ENCODE measurements at regions not wholly inside any gene's neighbourhood (a gene's known extent, or its start where the extent isn't known, plus 50 kb on each side); places are given as distances from the start of the nearest gene placed in this dataset.
"Not testable (repeated sequence)": the region's sequence is repeated elsewhere in the genome, so short reads cannot be mapped to it uniquely, and the experiment has no call there.

DNA sequence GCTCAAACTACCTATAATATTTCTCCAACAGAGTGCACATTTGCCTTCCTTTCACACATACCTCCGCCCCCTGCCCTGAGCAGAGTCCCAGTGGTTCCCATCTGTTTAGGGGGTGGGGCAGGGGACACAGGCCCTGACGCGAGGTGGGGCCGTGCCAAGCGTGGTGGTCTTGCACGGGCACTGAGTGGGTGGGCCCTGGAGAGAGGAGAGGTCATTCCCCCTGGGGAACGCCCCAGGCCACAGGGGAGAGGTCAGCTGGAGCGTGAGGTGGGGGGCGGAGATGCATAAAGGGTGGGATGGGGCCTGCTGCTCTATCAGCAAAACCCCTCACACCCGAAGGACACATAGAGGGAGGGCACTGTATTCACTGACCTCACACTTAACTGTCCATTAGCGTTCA lies 441.9 kb downstream of the TMEM121 start:
- WGBS, result 65% methylated on average over 11 of the region's 11 CpGs
- Histone ChIP-seq H3K4me3 (ENCODE audit: low read depth, low read length) (no peak overlapping the region), H3K4me1 (ENCODE audit: insufficient read depth) (no peaks in the 10 kb centered on the region), H3K27ac (ENCODE audit: low read depth) (no peak overlapping the region), H3K36me3 (ENCODE audit: insufficient read depth) (no peaks in the 10 kb centered on the region)
- no peak for DNase-seq (ENCODE audit: extremely low spot score)

DNA sequence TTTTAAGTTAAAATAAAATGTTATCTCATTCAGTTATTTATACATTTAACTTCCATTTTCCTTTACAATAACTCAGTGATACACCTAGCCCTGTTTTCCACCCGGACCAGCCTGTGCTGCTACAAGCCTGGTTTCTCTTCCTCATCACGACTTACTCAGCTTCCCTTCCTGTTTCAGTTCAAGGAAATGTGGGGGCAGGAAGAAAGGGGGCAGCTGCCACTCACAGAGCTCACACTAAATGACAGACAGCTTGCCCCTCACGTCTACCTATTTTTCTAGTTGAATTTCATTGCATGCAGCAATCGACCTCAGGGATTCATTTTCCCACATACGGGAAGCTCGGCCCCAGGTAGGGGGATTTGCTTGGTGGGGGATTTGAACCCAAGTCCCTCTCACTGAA lies 442.6 kb downstream of the TMEM121 start:
- 53% methylated on average over 6 of the region's 6 CpGs for WGBS
- not testable (repeated sequence) for H3K36me3 ChIP-seq (ENCODE audit: insufficient read depth)

GRCh38 chr14:105970821-105971220 lies 444.4 kb downstream of the TMEM121 start:
- DNase-seq (ENCODE audit: extremely low spot score); H3K36me3 ChIP-seq (ENCODE audit: insufficient read depth); H3K27ac ChIP-seq (ENCODE audit: low read depth); H3K4me1 ChIP-seq (ENCODE audit: insufficient read depth); H3K4me3 ChIP-seq (ENCODE audit: low read depth, low read length): not testable (repeated sequence)
- WGBS, result 86% methylated on average over 8 of the region's 8 CpGs

More for the DNA sequence above, 442.6 kb downstream of the TMEM121 start:
- not testable (repeated sequence) for H3K4me3 ChIP-seq (ENCODE audit: low read depth, low read length); H3K27ac ChIP-seq (ENCODE audit: low read depth); DNase-seq (ENCODE audit: extremely low spot score); H3K4me1 ChIP-seq (ENCODE audit: insufficient read depth)

GRCh38 chr14:105971593-105972500 lies 445.5 kb downstream of the TMEM121 start:
- Histone ChIP-seq H3K4me1 (ENCODE audit: insufficient read depth) (no peaks in the 10 kb centered on the region), H3K27ac (ENCODE audit: low read depth) (no peak overlapping the region), H3K4me3 (ENCODE audit: low read depth, low read length) (no peak overlapping the region), H3K36me3 (ENCODE audit: insufficient read depth) (no peaks in the 10 kb centered on the region)
- DNase-seq (ENCODE audit: extremely low spot score), result no peak
- 81% methylated on average over 35 of the region's 35 CpGs for WGBS

- Histone ChIP-seq H3K27ac (ENCODE audit: low read depth) (no peak overlapping the region), H3K4me1 (ENCODE audit: insufficient read depth) (no peaks in the 10 kb centered on the region), H3K36me3 (ENCODE audit: insufficient read depth) (no peaks in the 10 kb centered on the region), H3K4me3 (ENCODE audit: low read depth, low read length) (no peak overlapping the region)
- WGBS, result 31% methylated on average over 6 of the region's 6 CpGs
- no peak for DNase-seq (ENCODE audit: extremely low spot score)
These were observed 448.5 kb downstream of the TMEM121 start for GRCh38 chr14:105974902-105975301.

DNA sequence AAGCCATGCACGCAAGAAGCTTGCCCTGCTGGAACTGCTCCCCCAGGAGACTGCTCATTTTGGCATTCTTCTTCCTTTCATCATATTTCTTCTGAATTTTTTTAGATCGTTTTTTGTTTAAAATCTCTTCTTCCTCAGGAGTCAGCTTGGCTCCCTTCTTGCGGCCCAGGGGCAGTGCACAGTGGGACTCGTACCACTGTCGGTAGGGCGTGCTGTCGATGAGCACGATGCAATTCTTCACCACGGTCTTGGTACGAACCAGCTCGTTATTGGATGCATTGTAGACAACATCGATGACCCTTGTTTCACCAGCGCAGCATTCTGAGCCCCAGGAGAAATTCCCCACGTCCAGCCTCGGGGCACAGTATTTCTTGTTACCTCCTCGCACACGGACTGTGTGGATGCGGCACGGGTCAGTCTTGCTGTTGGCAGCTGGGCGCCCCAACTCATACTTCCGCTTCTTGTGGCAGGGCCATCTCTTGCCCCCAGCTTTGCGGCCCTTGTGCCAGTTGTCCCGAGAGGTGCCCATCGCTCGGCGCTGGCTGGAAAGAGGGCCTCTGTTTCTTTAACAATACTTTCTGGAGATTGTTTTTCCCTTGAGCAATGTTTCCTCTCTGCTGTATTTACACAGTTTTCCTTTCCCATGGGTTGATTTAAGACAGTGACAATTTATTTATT lies 452.4 kb downstream of the TMEM121 start:
- Histone ChIP-seq H3K36me3 (ENCODE audit: insufficient read depth) (no peaks in the 10 kb centered on the region), H3K4me1 (ENCODE audit: insufficient read depth) (no peaks in the 10 kb centered on the region), H3K4me3 (ENCODE audit: low read depth, low read length) (no peak overlapping the region), H3K27ac (ENCODE audit: low read depth) (no peak overlapping the region)
- no peak for DNase-seq (ENCODE audit: extremely low spot score)
- 87% methylated on average over 26 of the region's 26 CpGs for WGBS

- no peak overlapping the region for H3K27ac ChIP-seq (ENCODE audit: low read depth)
- no peak overlapping the region for H3K4me3 ChIP-seq (ENCODE audit: low read depth, low read length)
- WGBS, result 77% methylated on average over 9 of the region's 9 CpGs
- no peaks in the 10 kb centered on the region for H3K36me3 ChIP-seq (ENCODE audit: insufficient read depth)
- no peak for DNase-seq (ENCODE audit: extremely low spot score)
- H3K4me1 ChIP-seq (ENCODE audit: insufficient read depth), result no peaks in the 10 kb centered on the region
These were observed 453.1 kb downstream of the TMEM121 start for GRCh38 chr14:105979446-105979845.

- Histone ChIP-seq H3K4me1 (ENCODE audit: insufficient read depth) (no peaks in the 10 kb centered on the region), H3K4me3 (ENCODE audit: low read depth, low read length) (no peak overlapping the region), H3K27ac (ENCODE audit: low read depth) (no peak overlapping the region), H3K36me3 (ENCODE audit: insufficient read depth) (no peaks in the 10 kb centered on the region)
- WGBS, result 68% methylated on average over 10 of the region's 10 CpGs
- no peak for DNase-seq (ENCODE audit: extremely low spot score)
These were observed 453.8 kb downstream of the TMEM121 start for GRCh38 chr14:105980224-105980623.

- not testable (repeated sequence) for DNase-seq (ENCODE audit: extremely low spot score); H3K4me3 ChIP-seq (ENCODE audit: low read depth, low read length); H3K27ac ChIP-seq (ENCODE audit: low read depth); H3K36me3 ChIP-seq (ENCODE audit: insufficient read depth); H3K4me1 ChIP-seq (ENCODE audit: insufficient read depth)
- WGBS, result 74% methylated on average over 8 of the region's 8 CpGs
These were observed 455.3 kb downstream of the TMEM121 start for GRCh38 chr14:105981517-105982302.

- H3K36me3 ChIP-seq (ENCODE audit: insufficient read depth), result no peaks in the 10 kb centered on the region
- WGBS, result 78% methylated on average over 8 of the region's 8 CpGs
- no peak overlapping the region for H3K4me3 ChIP-seq (ENCODE audit: low read depth, low read length)
- H3K27ac ChIP-seq (ENCODE audit: low read depth), result no peak overlapping the region
- no peak for DNase-seq (ENCODE audit: extremely low spot score)
- no peaks in the 10 kb centered on the region for H3K4me1 ChIP-seq (ENCODE audit: insufficient read depth)
These were observed 456.3 kb downstream of the TMEM121 start for GRCh38 chr14:105982664-105983063.

GRCh38 chr14:105986894-105987284 lies 460.5 kb downstream of the TMEM121 start:
- no peak for DNase-seq (ENCODE audit: extremely low spot score)
- H3K27ac ChIP-seq (ENCODE audit: low read depth), result no peak overlapping the region
- H3K4me3 ChIP-seq (ENCODE audit: low read depth, low read length), result no peak overlapping the region
- H3K4me1 ChIP-seq (ENCODE audit: insufficient read depth), result no peaks in the 10 kb centered on the region
- no peaks in the 10 kb centered on the region for H3K36me3 ChIP-seq (ENCODE audit: insufficient read depth)
- 59% methylated on average over 2 of the region's 2 CpGs for WGBS

DNA sequence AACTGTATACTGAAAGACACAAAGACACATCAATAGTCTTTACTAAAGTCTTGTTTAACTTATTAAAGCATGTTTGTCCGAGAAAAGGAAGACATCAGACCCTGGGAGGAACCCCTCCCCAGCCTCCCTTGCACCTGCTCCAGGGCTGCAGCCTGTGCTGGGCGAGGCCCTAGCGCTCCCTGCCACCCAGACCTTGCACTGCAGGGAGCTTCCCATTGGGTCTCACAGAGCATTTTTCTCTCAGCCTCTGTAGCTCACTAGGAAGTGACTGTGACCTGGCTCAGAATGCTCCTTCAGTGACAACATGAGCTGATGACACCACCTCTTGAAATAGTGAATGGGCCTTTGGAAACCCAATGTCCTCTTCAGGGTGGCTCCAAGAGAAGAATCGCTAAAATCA lies 461.2 kb downstream of the TMEM121 start:
- Histone ChIP-seq H3K4me3 (ENCODE audit: low read depth, low read length) (no peak overlapping the region), H3K36me3 (ENCODE audit: insufficient read depth) (no peaks in the 10 kb centered on the region), H3K4me1 (ENCODE audit: insufficient read depth) (no peaks in the 10 kb centered on the region), H3K27ac (ENCODE audit: low read depth) (no peak overlapping the region)
- no peak for DNase-seq (ENCODE audit: extremely low spot score)
- WGBS, result 50% methylated on average over 4 of the region's 4 CpGs

DNA sequence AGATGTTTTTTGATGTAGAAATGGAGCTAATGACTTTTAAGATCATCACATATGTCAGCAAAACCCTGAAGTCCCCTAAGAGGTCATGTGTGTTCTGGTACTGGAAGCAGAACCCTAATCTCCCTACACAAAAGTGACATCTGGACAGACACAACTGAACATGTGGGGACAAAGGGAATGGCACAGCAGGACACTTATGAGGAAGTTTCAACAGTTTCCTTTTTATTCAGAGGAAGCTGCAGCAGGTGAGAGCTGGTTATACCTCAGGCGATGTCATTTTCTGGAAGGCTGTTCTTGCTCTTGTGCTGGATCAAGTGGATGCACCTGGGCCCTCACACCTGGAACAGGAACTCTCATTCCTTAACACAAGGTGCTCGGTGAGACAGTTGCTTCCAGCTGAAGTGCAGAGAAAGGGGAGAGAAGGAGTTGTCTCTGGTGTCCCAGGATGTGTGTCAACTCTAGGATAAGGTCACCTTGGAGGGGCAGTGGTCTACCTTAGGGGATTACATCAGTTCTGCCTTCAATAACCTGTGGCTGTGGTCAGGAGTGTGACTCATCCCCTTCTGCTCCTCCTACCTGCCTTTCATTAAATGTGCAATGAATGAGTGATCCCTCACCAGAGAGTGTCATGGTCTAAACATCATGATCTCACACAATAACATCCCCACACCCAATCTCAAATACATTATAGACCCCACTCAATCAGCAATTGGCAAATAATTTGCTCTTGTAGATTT lies 463.4 kb downstream of the TMEM121 start:
- DNase-seq (ENCODE audit: extremely low spot score), result no peak
- no peak overlapping the region for H3K4me3 ChIP-seq (ENCODE audit: low read depth, low read length)
- H3K4me1 ChIP-seq (ENCODE audit: insufficient read depth), result no peaks in the 10 kb centered on the region
- no peaks in the 10 kb centered on the region for H3K36me3 ChIP-seq (ENCODE audit: insufficient read depth)
- 66% methylated on average over 2 of the region's 2 CpGs for WGBS
- H3K27ac ChIP-seq (ENCODE audit: low read depth), result no peak overlapping the region

All from urinary bladder (tissue), 3 donors.